Breast epithelium (tissue), 4 donors: ENCODE measurements at regions not wholly inside any gene's neighbourhood (a gene's known extent, or its start where the extent isn't known, plus 50 kb on each side); places are given as distances from the start of the nearest gene placed in this dataset.

Experiments
- DNase-seq, 2 donors: peaks; one replicate each; pipeline ENCODE4 v3.0.0-alpha.2; 2019; ENCODE audit warnings: low spot score in 2 of 2
- H3K27ac ChIP-seq, 2 donors: fragments of 200-600 bp; sonication (generic) in 1 of 2; one replicate each; pipeline ENCODE4 v1.5.1; 2016 to 2019; ENCODE audit warnings: mild to moderate bottlenecking in 1 of 2
- H3K27me3 ChIP-seq, 2 donors: fragments of 200-600 bp; sonication (generic) in 1 of 2; one replicate each; pipeline versions ENCODE4 v1.5.1 to v1.6.0; 2017 to 2019; ENCODE audit warnings: control low read depth in 1 of 2, mild to moderate bottlenecking in 1 of 2
- H3K36me3 ChIP-seq: fragments of 200-600 bp; one replicate; pipeline ENCODE4 v1.5.1; 2019
- H3K4me1 ChIP-seq, 2 donors: fragments of 200-600 bp; sonication (generic); one replicate each; pipeline ENCODE4 v1.5.1; 2016 to 2019; ENCODE audit warnings: control low read depth in 1 of 2
- H3K4me3 ChIP-seq, 3 donors: fragments of 200-600 bp; sonication (generic); 1 replicate in 2 of 3; 2 replicates in 1 of 3; pipeline ENCODE4 v1.5.1; 2016 to 2019; ENCODE audit warnings: mild to moderate bottlenecking in 3 of 3, moderate library complexity in 2 of 3
- H3K9me3 ChIP-seq, 2 donors: fragments of 200-600 bp; sonication (generic) in 1 of 2; one replicate each; pipeline ENCODE4 v1.5.1; 2016 to 2019; ENCODE audit warnings: control low read depth in 1 of 2
- CTCF ChIP-seq, 3 donors: fragments of 450-650 bp; IDR thresholded peaks; one replicate each; pipeline ENCODE4 v1.5.1; 2016 to 2017; ENCODE audit warnings: antibody characterized with exemption in 3 of 3, mild to moderate bottlenecking in 3 of 3, moderate library complexity in 3 of 3
- POLR2A ChIP-seq: fragments of 450-650 bp; IDR thresholded peaks from one replicate; pipeline ENCODE4 v1.6.1; 2016; ENCODE audit warnings: antibody characterized with exemption, mild to moderate bottlenecking, moderate library complexity
- POLR2AphosphoS5 ChIP-seq, 3 donors: sonication (generic); formaldehyde crosslinking; IDR thresholded peaks; one replicate each; pipeline ENCODE4 v1.6.1; 2017; ENCODE audit warnings: antibody characterized with exemption in 3 of 3
- intact Hi-C: fragments of 100-400 bp; cut with DNase I; formaldehyde crosslinking; loops from one replicate; pipeline ENCODE4 v1.15.1; 2023; ENCODE audit warnings: low total_unique reads

- Histone ChIP-seq H3K27me3 (no peaks in the 10 kb centered on the region), H3K4me3 (no peak overlapping the region), H3K9me3 (no peaks in the 10 kb centered on the region), H3K4me1 (no peaks in the 10 kb centered on the region), H3K36me3 (peaks cover 4% of the 10 kb centered on the region), H3K27ac (no peak overlapping the region)
- TF ChIP-seq POLR2AphosphoS5 (IDR thresholded peaks at IDR 0.05) (no peak), CTCF (IDR thresholded peaks at IDR 0.05) (no peak), POLR2A (no peak)
- DNase-seq = no peak
- intact Hi-C loops = no loop called here
Measured at GRCh38 chr7:49371771-49372170, 401.7 kb upstream of the VWC2 start.

- no peaks in the 10 kb centered on the region for H3K27me3 ChIP-seq
- peaks cover 4% of the 10 kb centered on the region for H3K36me3 ChIP-seq
- no peak for DNase-seq
- TF ChIP-seq CTCF (IDR thresholded peaks at IDR 0.05) (no peak), POLR2AphosphoS5 (IDR thresholded peaks at IDR 0.05) (no peak), POLR2A (no peak)
- H3K4me3 ChIP-seq = no peak overlapping the region
- intact Hi-C loops = no loop called here
- H3K27ac ChIP-seq = no peak overlapping the region
- H3K4me1 ChIP-seq = no peaks in the 10 kb centered on the region
- peaks cover 9 to 22% of the 10 kb centered on the region in 2 donors for H3K9me3 ChIP-seq
Measured at GRCh38 chr7:49376817-49377375, 396.5 kb upstream of the VWC2 start.

GRCh38 chr7:49386792-49387191, 386.6 kb upstream of the VWC2 start:
- DNase-seq = no peak
- H3K27ac ChIP-seq = no peak overlapping the region
- TF ChIP-seq POLR2AphosphoS5 (IDR thresholded peaks at IDR 0.05) (no peak), CTCF (IDR thresholded peaks at IDR 0.05) (no peak), POLR2A (no peak)
- intact Hi-C loops = no loop called here
- no peaks in the 10 kb centered on the region for H3K36me3 ChIP-seq
- no peak overlapping the region for H3K4me3 ChIP-seq
- no peaks in the 10 kb centered on the region for H3K27me3 ChIP-seq
- no peaks in the 10 kb centered on the region for H3K4me1 ChIP-seq
- H3K9me3 ChIP-seq = no peaks in the 10 kb centered on the region

- intact Hi-C loops = no loop called here
- TF ChIP-seq POLR2AphosphoS5 (IDR thresholded peaks at IDR 0.05) = no peak
- no peaks in the 10 kb centered on the region for H3K36me3 ChIP-seq
- no peak overlapping the region for H3K4me3 ChIP-seq
- no peak overlapping the region for H3K27ac ChIP-seq
- H3K4me1 ChIP-seq = no peaks in the 10 kb centered on the region
- H3K27me3 ChIP-seq = no peaks in the 10 kb centered on the region
- no peaks in the 10 kb centered on the region for H3K9me3 ChIP-seq
- no peak for DNase-seq
Measured at GRCh38 chr7:49389871-49390479, 383.5 kb upstream of the VWC2 start.

- DNase-seq = no peak
- H3K4me1 ChIP-seq = no peaks in the 10 kb centered on the region
- H3K27ac ChIP-seq = no peak overlapping the region
- H3K36me3 ChIP-seq = no peaks in the 10 kb centered on the region
- no peaks in the 10 kb centered on the region for H3K9me3 ChIP-seq
- no peak for TF ChIP-seq CTCF (IDR thresholded peaks at IDR 0.05)
- TF ChIP-seq POLR2A = no peak
- intact Hi-C loops = no loop called here
- H3K4me3 ChIP-seq = no peak overlapping the region
- no peaks in the 10 kb centered on the region for H3K27me3 ChIP-seq
Measured at GRCh38 chr7:49396229-49396628, 377.2 kb upstream of the VWC2 start.
